Progenitor cell of endocrine pancreas (in vitro differentiated cells): ENCODE measurements at regions not wholly inside any gene's neighbourhood (a gene's known extent, or its start where the extent isn't known, plus 50 kb on each side); places are given as distances from the start of the nearest gene placed in this dataset.
A peak's percentile ranks its signal among the peaks of the same experiment; 100 is the strongest.

ENCODE experiments used
- DNase-seq: peaks from one replicate; pipeline ENCODE4 v3.0.0; 2021; ENCODE audit warnings: low spot score; ENCODE audit not compliant: unreplicated experiment
- H3K27ac Mint-ChIP-seq: 2 replicates; pipeline ENCODE4 v1.8.0; 2021; ENCODE audit warnings: mild to moderate bottlenecking, moderate library complexity, mixed read lengths
- H3K27me3 Mint-ChIP-seq: 2 replicates; pipeline ENCODE4 v1.8.0; 2021; ENCODE audit warnings: mixed read lengths
- H3K36me3 Mint-ChIP-seq: 2 replicates; pipeline ENCODE4 v1.8.0; 2022; ENCODE audit warnings: mixed read lengths; ENCODE audit not compliant: insufficient read depth
- H3K4me1 Mint-ChIP-seq: 2 replicates; pipeline ENCODE4 v1.8.0; 2021; ENCODE audit warnings: low read depth, mixed read lengths
- H3K4me3 Mint-ChIP-seq: 2 replicates; pipeline ENCODE4 v1.8.0; 2021; ENCODE audit warnings: low read depth, mild to moderate bottlenecking, moderate library complexity, mixed read lengths
- H3K9me3 Mint-ChIP-seq: 2 replicates; pipeline ENCODE4 v1.8.0; 2021; ENCODE audit warnings: low read depth, mixed read lengths
- TF ChIP-seq, protein P1 (sequence below): fragments of 200-600 bp; sonication (generic); IDR thresholded peaks from one replicate; pipeline ENCODE4 v1.5.0; 2021; ENCODE audit warnings: antibody characterized with exemption, mild to moderate bottlenecking; ENCODE audit not compliant: unreplicated experiment

DNA sequence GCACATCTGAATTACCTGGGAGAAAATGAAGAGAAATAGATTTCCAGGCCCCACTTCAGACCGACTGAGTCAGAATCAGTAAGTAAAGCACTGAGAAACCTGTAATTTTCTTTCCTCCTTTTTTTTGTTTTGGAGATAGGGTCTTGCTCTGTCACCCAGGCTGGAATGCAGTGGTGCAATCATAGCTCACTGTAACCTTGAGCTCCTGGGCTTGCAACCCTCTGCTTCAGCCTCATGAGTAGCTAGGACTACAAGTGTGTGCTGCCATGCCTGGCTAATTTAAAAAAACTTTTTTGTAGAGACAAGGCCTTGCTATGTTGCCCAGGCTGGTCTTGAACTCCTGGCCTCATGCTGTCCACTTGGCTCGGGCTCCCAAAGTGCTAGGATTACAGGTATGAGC is 260.2 kb downstream of the STK31 start:
- Mint-ChIP-seq H3K4me1 (peaks cover 11% of the 10 kb centered on the region), H3K36me3 (no peaks in the 10 kb centered on the region), H3K4me3 (no peak overlapping the region), H3K27ac (peak overlapping the region; percentile 11), H3K9me3 (peaks cover 4% of the 10 kb centered on the region), H3K27me3 (no peaks in the 10 kb centered on the region)
- TF ChIP-seq, protein P1, sequence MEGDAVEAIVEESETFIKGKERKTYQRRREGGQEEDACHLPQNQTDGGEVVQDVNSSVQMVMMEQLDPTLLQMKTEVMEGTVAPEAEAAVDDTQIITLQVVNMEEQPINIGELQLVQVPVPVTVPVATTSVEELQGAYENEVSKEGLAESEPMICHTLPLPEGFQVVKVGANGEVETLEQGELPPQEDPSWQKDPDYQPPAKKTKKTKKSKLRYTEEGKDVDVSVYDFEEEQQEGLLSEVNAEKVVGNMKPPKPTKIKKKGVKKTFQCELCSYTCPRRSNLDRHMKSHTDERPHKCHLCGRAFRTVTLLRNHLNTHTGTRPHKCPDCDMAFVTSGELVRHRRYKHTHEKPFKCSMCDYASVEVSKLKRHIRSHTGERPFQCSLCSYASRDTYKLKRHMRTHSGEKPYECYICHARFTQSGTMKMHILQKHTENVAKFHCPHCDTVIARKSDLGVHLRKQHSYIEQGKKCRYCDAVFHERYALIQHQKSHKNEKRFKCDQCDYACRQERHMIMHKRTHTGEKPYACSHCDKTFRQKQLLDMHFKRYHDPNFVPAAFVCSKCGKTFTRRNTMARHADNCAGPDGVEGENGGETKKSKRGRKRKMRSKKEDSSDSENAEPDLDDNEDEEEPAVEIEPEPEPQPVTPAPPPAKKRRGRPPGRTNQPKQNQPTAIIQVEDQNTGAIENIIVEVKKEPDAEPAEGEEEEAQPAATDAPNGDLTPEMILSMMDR: no peak
- no peak for DNase-seq

DNA sequence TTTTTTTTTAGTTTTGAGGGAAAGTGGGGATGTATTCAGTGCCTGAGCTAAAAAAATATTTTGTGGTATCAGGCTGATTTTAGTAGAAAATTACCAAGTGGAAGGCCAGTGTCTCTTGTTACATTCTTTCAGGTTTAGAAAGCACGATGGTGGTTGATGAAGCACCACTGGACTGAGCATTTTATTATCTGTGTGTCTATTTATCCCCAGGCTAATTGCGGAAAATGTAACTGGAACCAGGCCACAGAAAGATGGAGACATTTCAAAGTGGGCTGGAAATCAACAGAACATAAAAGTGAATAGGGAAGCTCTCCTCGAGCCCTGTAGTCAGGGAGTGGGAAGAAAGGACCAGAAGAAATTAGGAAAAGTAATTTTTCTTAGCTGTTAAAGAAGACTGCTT is 261.0 kb downstream of the STK31 start:
- Mint-ChIP-seq H3K4me3 (no peak overlapping the region), H3K36me3 (no peaks in the 10 kb centered on the region), H3K4me1 (peaks cover 11% of the 10 kb centered on the region), H3K9me3 (peaks cover 8% of the 10 kb centered on the region), H3K27ac (no peak overlapping the region), H3K27me3 (no peaks in the 10 kb centered on the region)
- TF ChIP-seq, protein P1: no peak
- no peak for DNase-seq

DNA sequence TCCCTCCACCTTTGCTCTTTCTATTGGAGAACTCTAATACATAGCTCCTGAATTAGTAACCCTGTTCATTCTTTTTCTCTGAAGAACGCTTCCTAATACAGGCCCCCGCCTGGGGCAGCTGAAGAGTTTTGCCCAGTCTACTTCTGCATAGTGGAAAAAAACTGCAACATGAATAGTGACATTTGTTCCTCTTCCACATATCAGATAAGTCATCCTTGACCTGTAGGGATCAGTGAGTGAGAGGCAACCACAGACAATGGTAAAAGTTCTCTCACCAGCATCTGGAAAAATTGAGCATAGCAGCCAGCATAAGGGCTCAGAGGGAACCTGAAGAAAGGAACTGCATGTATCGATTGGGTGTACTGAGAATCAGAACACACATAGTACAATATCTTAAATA is 262.0 kb downstream of the STK31 start:
- Mint-ChIP-seq H3K36me3 (no peaks in the 10 kb centered on the region), H3K27me3 (no peaks in the 10 kb centered on the region), H3K27ac (no peak overlapping the region), H3K9me3 (peaks cover 16% of the 10 kb centered on the region), H3K4me3 (no peak overlapping the region), H3K4me1 (peaks cover 11% of the 10 kb centered on the region)
- TF ChIP-seq, protein P1: no peak
- no peak for DNase-seq

DNA sequence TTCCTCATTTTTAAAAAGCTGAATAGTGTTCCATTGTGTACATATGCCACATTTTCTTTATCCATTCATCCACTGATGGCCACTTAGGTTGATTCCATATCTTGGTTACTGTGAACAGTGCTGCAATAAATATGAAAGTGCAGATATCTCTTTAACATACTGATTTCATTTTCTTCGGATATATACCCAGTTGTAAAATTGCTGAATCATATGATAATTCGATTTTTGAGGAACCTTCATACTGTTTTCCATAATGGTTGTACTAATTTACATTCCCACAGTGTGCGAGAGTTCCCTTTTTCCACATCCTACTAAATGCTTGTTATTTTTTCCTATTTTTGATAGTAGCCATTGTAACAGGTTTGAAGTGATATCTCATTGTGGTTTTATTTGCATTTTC is 263.2 kb downstream of the STK31 start:
- no peaks in the 10 kb centered on the region for H3K27me3 Mint-ChIP-seq
- DNase-seq: no peak
- peaks cover 10% of the 10 kb centered on the region for H3K4me1 Mint-ChIP-seq
- TF ChIP-seq, protein P1: no peak
- no peaks in the 10 kb centered on the region for H3K36me3 Mint-ChIP-seq
- H3K9me3 Mint-ChIP-seq: peaks cover 17% of the 10 kb centered on the region
- H3K4me3 Mint-ChIP-seq: no peak overlapping the region
- no peak overlapping the region for H3K27ac Mint-ChIP-seq

DNA sequence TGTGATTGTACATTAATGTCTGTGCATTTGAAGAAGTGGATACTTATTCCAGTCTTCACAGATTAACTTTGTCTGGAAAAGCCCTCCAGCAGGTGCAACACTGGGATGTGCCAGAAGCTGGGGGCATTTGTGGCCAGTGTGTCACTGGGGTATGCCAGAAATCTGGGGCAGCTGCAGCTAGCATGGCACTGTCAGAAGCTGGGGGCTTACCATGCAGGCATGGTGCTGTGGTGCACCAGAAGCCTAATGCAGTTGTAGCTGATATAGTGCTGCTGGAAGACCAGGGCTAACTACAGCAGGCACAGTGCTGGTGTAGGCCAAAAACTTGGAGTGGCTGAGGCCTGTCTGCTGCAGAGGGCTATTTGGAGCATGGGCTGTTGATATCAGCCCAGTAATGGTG is 270.1 kb downstream of the STK31 start:
- no peak overlapping the region for H3K4me3 Mint-ChIP-seq
- no peaks in the 10 kb centered on the region for H3K27me3 Mint-ChIP-seq
- TF ChIP-seq, protein P1: no peak
- peaks cover 22% of the 10 kb centered on the region for H3K9me3 Mint-ChIP-seq
- no peaks in the 10 kb centered on the region for H3K36me3 Mint-ChIP-seq
- no peaks in the 10 kb centered on the region for H3K4me1 Mint-ChIP-seq
- no peak for DNase-seq
- H3K27ac Mint-ChIP-seq: no peak overlapping the region
